ENCODE measurements at regions not wholly inside any gene's neighbourhood (a gene's known extent, or its start where the extent isn't known, plus 50 kb on each side); places are given as distances from the start of the nearest gene placed in this dataset.

DNA sequence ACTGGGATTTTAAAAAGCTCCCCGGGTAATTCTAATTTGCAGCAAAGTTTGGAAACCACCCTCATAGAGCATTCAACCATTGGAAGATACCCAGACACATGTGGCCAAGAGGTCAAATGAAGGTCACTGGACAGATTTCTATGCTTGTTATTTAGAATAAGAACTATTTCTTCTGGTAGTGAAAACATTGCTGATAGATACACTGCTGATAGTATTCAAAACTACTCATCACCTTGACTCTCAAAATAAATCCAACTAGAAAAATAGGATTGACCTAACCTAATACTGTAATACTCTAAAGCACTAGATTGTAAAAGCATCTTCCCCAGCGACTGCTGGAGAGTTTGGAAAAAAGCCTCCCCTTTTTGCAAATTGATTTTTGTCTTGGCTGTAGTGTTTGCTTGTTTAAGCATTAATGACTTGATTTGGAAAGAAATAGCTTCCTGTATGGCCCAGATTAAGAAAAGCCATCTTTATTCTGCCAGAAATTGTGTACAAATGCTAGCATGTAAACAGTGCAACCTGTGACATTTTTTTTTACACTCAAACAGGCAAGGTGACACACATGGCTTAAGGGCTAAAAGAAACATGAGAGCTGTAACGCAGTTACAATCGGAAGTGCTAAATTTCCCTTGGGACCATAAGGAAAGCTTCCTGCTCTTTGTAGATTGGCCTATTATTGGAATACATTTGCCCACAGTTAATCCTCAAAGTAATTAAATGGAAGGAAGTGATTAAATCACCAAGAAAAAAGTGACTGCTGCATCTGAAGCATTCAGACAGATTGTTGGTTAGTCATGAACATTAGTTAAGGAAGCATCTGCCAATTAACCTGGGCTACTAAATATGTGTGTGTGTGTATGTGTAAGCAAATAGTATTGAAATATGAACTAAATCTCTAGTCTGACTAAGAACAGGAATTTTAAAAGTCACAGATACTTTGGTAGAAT, 356.5 kb upstream of the ATP2B1 start:
- peak; percentile 16 for DNase-seq

DNA sequence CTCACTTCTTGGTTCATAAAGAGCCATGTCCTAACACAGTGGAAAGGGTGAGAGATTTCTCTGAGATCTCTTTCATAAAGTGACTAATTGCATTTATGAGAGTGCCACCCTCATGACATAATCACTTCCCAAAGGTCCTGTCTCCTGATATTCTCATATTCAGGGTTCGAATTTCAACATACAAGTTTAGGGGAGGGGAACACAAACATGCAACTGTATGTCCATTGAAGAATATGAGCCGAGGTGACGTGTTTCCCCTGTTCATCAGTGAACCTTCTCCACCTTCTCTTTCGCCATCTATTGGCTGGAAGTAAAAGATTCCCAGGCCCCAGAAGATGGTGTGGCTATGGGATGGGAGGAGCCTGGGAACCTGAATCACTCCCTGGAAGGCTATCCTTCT, 354.2 kb upstream of the ATP2B1 start:
- no peak for DNase-seq

DNA sequence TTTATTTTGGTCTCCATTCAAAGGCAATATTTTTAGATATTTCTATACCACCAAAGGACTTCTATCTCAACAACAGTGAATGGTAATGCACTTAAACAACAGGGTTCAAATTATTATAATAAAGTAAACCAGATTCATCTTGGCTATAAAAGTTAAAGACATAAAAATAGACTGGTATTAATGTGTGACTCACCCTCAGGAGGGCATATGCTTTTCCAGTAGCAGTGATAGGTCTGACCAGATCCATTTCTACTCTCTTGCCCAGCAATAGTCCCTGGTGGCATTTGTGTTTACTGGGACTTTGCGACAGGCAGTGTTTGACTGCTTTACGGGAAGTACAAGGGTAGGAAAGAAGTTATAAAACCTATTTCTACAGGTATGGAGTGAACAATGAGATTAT, 353.2 kb upstream of the ATP2B1 start:
- DNase-seq: no peak

DNA sequence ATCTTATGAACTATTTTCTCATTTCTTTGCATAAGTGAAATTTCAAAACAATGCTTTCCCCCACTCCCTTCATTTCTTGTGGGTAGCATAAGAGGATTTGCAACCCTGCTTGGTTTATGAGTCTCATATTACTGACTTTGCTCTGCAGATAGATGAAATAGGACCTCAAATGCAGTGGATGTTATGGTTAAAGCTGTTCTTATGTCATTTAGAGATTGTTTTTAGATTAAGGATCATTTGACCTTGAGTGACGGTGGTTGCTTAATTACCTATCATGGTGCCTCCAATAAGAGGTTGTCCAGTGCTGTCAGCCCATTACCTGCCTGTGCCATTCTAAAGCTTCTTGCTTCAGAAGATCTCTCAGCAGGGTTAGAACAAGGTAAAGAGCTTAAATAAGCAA, 351.4 kb upstream of the ATP2B1 start:
- DNase-seq: no peak

DNA sequence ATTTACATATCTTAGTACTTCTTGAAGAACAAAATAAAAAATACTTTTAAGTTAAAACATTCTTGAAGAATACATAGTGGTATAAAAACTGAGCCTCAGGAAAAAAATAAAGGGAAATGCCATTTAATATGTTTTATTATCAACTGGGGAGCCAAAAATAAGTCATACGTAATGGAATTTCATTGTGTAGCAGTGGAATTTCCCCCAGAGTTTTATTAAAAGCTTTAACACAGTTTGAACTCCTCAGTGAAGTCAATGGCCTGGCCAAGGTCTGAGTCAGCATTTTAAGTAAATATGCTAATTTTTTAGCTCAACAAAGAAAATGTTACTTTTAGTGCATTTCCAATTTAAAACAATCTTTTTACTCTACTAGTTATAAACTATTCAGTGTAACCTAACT, 350.1 kb upstream of the ATP2B1 start:
- no peak for DNase-seq

DNA sequence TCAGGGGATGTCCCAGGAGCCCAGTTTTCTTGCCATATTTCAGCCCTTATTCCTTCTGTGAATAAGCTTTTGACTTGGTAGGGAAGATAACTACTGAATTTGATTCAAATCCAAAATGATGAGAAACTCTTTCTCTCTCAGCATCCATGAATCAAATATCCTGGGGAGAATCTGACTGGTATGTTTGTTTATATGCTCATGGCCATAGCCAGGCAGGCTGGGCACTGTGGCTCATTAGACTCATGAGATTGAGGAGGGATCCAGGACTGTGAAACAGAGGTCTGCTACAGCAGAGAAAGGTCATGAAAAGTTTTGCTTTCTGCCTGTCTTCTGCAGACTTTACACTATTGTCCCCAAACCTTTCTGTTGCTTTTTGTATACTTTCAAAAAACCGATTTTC, 346.4 kb upstream of the ATP2B1 start:
- DNase-seq: no peak

DNA sequence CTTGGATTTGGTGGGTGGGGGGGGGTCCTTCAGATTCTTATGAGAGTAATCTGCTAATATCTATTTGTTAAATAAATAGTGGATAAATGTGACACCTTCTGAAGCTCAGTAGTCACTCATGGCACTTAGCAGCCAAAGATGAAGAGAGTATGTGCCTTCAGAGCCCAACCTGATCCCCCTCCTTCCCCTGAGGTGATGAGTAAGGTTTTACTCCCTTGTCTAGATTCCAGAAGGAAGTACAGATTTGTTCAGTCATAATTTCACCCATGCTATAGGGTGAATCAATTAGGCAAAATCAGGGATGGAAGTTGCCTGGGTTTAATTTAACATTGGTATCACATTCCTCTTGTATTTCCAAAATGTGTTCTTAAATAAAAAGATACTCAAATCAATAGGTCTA, 340.3 kb upstream of the ATP2B1 start:
- no peak for DNase-seq

DNA sequence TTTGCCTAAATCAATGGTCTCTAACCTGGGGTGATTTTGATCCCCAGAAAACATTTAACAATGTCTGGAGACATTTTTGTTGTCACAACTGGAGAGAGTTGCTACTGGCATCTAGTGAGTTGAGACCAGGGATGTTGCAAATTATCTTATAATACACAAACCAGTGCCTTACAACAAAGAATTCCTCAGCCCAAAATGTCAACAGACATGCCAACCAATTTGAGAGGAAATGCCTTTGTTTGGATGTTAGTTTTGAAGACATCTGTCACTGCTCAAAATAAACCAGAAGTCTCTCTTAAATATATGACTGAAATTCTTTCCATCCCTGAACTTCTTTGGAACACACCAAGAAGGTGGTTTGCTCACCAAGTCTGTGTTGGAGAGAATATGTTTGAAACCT, 336.9 kb upstream of the ATP2B1 start:
- DNase-seq: no peak

DNA sequence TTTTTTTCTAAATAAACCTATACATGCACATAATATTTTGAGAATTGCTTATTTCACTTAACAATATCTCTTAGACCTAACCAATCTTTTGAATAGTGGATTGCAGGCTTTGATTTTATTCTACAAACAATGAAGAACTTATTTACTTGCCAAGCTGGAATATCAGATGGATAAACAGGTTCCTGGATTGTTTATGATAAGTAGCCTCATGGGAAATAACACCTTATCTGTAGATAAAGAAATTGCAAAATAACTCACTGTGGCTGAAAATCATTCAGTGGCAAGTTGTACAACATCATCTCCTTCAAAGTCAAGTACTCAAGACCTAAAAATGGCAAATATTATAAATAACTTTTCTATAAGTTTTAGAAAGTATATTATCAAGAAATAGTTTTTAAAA, 335.4 kb upstream of the ATP2B1 start:
- no peak for DNase-seq

DNA sequence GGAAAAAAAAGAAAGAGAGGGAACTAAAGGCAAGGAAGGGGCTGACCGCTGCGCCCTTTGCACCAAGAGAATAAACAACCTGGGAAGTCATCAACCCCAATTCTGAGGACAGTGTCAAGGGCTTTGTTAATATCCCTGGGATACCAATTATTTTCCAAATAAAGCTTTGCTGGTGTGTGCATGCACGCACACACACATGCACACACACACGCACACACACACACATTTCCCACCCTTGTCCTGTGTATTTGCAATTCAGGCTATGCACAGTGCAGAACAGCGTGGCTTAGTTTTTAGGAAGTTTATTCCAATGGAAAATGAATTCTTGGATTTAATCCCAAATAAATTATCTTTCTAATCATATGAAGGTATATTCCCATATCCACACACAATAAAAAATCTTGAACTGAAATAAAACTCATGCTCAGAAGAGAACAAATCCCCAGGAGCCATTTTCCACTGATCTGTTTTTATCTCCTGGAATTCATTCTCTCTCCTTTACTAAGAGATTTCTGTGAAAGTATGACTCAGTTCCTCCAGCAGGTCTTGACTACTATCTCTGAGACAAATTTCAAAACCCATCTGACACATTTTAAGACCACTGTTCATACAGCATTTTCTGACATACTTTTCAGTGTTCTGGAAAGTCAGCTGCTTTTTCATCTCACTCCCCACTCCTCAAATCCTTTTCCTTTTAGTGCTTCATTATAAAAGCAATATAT, 334.4 kb upstream of the ATP2B1 start:
- no peak for DNase-seq

DNA sequence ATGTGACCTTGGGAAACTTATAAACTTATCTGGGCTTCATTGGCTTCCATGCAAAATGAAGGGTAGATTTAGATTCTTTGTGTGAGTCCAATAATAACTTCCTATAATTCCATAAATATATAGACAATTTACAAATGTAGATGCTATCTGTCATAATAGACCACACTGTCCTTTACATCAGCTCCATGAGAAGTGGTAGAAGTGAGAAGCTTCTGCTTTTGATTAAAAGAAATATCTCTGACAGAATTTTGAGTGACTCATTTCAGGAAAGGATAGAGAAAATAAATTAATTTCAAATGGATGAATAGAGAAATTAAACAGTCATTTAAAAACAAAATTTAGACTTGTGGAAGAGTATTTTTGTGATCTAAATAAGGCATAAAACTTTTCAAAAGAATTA, 329.7 kb upstream of the ATP2B1 start:
- no peak for DNase-seq

DNA sequence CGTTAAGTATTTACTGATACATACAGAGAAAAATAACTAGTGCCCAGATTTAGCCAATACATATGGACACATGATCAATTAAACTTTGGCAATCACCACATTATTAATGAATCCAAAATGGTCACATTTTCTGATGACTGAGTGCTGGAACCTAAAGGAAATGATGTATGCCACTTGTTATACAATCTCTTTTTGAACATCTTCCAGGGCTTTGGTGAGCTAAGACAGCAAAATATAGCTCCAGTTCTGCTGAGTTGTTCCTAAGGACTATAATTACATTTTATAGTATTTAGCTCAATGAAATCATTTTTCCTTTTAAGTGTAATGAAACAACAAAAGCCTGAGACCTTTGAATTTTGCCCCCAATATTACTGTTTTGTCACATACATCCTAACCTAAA, 329.1 kb upstream of the ATP2B1 start:
- DNase-seq: no peak

DNA sequence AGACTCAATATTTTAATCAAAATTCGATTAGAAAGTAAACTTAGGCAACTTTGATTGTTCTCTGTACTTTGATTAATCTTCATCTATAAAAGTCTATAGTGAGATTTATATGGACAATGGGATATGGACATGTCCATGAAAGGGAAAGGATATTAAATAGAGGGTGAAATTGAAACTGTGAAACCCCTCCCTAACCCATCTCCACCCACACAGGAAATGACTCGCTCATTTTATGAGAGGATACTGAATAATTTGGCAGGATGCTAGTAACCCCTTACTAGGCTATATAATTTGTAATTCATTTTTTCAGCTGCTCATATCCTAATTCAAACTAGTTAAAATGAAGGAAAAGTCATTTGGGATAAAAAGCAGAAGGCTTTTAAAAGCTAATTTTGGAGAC, 328.0 kb upstream of the ATP2B1 start:
- DNase-seq: no peak

DNA sequence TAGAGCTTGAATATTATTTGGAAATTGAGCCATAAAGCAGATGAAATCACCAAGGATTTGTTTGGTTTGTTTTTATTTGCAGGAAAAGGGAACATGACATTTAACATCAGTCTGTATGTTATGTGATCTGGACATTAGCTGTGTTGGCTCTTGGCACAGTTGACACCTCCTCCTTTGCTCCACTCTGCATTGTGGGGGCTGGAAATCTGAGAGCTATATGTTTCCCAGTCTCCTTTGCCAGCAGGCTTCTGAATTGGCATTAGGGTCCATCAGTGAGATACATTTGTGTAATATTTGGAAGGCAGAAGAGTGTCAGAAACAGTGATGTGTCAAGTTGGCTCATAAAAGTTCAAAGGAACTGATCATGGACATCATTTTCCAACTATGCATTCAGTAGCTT, 322.1 kb upstream of the ATP2B1 start:
- DNase-seq: no peak

DNA sequence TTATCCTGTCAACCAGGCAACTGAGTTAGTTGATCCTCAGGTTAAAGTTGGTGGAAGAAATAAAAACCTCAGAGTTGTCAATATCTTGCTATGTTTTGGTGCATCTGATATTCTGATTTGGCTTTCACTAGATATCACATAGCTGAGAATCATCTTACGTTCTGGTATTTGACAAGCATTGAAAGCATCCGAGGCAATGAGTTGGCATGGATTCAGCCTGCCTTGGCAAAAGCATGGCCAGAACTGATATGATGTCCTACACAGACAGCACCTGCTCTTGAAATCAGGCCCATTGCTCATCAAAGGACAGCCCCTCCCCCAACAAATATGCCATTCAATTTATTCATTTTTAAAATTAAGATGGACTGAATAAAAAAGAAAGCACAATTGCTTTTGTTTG, 320.7 kb upstream of the ATP2B1 start:
- DNase-seq: no peak

DNA sequence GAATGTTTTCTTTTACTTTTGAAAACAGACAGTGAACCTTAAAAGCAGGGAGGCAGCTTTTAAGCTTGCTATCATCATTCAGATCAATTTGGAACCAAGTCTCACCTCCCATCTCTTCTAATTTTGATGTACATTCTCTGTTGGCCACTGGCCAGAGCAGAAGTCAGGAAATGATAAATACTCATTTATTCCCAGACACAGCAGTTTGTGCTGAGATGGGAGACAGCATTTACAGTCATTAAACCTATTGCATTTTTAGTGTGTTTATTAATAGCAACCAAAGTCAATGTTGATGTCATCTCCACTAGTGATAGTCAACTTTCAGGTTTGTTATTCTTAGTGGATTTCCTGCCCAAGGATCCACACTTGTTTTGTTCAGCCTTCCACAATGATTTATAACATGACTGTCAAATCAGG, 320.0 kb upstream of the ATP2B1 start:
- no peak for DNase-seq

DNA sequence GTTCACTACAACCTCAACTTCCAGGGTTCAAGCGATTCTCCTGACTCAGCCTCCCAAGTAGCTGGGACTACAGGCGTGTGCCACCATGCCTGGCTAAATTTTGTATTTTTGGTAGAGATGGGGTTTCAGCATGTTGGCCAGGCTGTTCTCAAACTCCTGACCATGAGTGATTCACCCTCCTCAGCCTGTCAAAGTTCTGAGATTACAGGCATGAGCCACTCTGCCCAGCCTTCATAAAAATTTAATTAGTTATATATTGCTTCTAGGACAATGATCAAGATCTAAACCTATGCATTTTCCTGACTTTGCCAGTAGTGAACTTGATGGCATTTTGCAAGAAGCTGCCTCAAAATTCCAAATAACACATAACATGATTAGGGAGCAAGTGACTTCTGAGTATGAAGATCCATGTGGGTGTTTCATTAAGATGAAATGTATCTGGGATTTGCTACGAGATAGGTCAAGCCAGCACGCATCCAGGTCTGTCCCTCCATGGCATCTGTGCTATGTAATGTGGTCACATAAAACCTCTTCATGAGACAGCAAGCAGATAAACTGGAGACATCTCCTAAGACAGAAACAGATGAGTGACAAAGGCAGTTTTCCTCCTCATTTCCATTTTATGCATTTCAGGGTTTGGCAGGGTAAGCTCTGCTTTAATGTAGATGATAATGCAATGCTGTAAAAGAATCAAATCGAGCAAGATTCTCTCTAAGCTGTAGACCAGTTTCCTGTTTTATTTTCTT, 319.4 kb upstream of the ATP2B1 start:
- no peak for DNase-seq

DNA sequence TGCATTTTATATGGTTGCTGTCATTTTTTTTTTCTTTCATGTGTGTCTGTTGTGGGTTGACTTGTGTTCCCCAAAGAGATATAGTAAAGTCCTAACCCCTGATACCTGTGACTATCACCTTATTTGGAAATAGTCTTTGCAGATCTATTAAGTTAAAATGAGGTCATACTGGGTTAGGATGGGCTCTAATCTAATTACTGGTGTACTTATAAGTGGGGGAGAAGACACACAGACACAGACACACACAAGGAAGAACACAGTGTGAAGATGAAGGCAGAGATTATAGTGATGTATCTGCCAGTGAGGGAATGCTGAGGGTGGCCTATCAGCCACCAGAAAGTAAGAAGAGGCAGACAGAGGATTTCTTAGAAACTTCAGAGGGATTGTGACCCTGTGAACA, 318.4 kb upstream of the ATP2B1 start:
- DNase-seq: no peak

DNA sequence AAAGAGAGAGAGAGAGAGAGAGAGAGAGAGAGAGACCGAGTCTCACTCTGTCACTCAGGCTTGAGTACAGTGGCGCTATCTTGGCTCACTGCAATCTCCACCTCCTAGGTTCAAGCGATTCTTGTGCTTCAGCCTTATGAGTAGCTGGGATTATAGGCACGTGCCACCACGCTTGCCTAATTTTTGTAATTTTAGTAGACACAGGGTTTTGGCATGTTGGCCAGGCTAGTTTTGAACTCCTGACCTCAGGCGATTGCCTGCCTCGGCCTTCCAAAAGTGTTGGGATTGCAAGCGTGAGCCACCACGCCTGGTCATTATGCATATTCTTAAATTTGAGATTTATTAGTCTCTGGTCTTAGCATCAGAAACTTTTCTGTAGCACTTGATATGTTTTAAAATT, 317.9 kb upstream of the ATP2B1 start:
- DNase-seq: no peak

DNA sequence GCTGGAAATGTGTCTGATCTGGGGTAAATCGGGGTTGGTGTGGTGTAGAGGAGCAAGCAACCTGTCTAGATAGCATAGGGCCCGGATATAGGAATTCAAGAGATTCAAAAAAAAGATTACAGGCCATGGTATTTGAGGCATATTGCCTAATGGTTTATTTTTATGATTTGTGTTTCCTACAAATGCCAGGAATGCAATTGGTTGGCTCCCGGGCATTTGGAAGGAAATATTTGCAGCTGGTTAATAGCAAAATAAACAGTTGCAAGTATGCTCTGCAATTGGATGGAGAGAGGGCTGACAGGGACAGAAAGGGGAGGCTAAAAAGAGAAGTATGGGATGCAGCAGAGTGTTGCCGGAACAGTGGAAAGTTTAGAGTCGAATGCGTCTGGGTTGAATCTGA, 315.6 kb upstream of the ATP2B1 start:
- no peak for DNase-seq

DNA sequence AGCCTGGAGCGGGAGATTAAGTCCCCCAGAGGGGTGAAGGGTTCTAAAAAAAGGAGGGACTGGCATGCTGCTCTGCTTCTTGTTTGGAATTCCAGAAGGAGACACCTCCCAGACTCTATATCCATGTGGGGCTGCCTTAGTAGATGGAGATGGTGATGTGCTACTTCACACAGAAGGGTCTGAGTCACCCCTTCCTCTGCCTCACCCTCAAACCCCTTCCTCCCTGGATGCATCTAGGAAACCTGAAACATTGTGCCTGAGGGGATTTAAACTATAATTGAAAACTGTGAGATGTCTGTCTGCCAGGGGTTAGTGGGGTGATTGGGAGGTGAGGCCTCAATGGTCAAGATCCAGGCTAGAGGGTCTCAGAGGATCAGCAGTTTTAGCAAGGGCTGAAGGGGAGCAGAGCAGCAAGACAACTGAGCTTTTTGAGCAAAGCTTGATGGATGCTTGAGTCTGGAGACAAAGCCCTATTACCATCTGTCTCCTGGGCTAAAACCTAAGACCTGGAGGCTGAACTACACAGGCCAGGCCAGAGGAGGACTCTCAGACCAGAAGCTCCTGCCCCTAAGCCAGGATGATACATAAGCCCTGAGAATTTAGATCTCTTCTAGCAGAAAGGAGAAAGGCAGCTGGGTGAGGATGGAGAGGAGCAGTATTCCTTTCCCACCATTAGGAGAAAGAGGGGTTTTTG, 314.7 kb upstream of the ATP2B1 start:
- DNase-seq: no peak

DNA sequence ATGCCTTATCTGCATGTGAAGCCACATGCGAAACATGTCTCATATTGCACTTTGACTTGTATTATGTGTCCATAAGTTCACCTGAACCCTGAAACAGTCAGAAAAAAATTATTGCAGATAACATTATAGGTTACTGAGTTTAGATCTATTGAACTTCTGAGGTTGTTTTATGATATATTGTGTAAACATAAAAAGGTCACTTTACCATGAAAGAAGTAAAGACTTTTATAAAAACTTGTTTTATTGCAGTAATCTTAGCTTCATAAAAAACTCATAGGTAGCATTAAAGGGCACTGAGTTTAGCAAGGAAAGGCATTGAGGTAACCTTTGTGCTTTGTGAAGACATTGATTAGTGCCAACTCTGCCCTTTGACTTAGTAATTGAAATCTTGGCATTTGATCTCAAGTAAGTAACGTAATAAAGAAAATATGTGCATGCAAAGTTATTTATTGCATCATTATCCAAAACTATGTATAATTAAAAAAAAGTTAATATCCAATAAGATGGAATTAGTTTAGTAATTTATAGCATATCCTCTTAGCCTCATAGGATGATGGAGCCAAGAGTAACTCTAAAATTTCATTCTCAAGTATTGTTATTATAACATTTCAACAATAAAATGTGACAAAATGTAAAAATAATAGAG, 313.3 kb upstream of the ATP2B1 start:
- no peak for DNase-seq

DNA sequence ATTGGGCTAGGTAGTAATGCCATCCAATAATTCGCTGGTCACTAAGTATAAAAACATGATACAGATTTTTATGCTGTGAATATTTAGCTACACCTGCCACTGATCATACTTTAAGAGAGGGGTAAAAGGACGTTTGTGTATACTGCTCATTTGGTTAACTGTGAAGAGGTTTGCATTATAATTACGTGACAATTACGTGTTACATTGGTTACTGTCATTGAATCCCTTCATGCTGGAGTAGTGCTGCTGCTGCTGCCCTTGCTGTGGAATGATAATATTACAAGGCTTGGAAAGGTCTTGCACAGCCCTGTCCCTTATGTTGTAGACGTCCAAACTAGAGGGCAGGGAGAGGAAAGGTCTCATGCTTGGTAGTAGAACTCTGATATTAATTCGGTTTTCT, 312.2 kb upstream of the ATP2B1 start:
- DNase-seq: no peak
